ENCODE measurements at regions not wholly inside any gene's neighbourhood (a gene's known extent, or its start where the extent isn't known, plus 50 kb on each side); places are given as distances from the start of the nearest gene placed in this dataset.

DNA sequence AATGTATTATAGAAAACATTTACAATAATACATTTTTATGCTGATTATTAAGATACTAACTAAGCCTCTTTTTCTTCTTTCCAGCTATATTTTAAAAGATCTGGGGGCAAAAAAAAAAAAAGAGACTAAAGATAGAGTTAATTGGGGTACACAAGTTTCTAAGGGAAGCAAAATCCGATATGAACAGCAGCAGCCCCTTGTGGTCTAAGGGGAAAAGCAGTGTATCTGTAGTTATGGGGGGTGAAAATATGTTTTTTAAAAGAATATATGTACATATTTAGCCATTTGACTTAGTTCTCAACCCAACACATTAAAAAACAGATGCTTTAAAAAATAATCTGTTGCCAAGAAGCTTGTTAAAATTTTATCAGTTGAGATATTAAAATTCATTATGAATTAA is 134.3 kb upstream of the POU5F2 start:
- Histone ChIP-seq H3K23ac (ENCODE audit: low read depth, low read length, poor library complexity) (no peak overlapping the region), H2AK5ac (ENCODE audit: low read depth, low read length) (no peak overlapping the region), H3K79me1 (ENCODE audit: low read depth, low read length) (no peaks in the 10 kb centered on the region), H3K4me3 (ENCODE audit: low read length in 2 of 2) (no peak overlapping the region), H2AFZ (ENCODE audit: low read length) (no peak overlapping the region), H3K9me3 (replicated peaks in 1 of 2; ENCODE audit: control insufficient read depth in 2 of 2, insufficient read depth in 1 of 2, low read depth in 1 of 2, low read length in 2 of 2) (peaks cover 0 to 9% of the 10 kb centered on the region in 2 donors), H3K27me3 (ENCODE audit: control insufficient read depth in 3 of 3, insufficient read depth in 3 of 3, low read depth in 1 of 3, low read length in 3 of 3) (no peaks in the 10 kb centered on the region), H3K4me1 (ENCODE audit: control insufficient read depth in 2 of 2, insufficient read depth in 1 of 2, low read depth in 1 of 2, low read length in 2 of 2) (peaks cover 2 to 16% of the 10 kb centered on the region in 2 donors), H2BK5ac (ENCODE audit: low read length) (no peak overlapping the region), H2BK12ac (ENCODE audit: low read length) (no peak overlapping the region), H3K14ac (ENCODE audit: low read length) (no peak overlapping the region), H3K4me2 (ENCODE audit: insufficient read depth, low read length, poor library complexity, severe bottlenecking) (no peak overlapping the region), H2BK120ac (ENCODE audit: low read depth, low read length) (no peak overlapping the region), H4K8ac (ENCODE audit: low read depth, low read length) (no peak overlapping the region), H3K18ac (ENCODE audit: low read length) (no peak overlapping the region), H3K27ac (replicated peaks; ENCODE audit: low read length) (no peak overlapping the region), H4K91ac (ENCODE audit: low read depth, low read length, poor library complexity) (no peak overlapping the region), H2BK15ac (ENCODE audit: low read length) (no peak overlapping the region), H3K4ac (ENCODE audit: low read length) (no peak overlapping the region), H3K9ac (ENCODE audit: low read depth, low read length, poor library complexity) (no peak overlapping the region), H3K36me3 (replicated peaks in 1 of 2; ENCODE audit: control insufficient read depth in 2 of 2, insufficient read depth in 2 of 2, low read length in 2 of 2) (no peaks in the 10 kb centered on the region)
- no CpG with 5 or more reads among the region's 1 CpG for WGBS, 2 donors (ENCODE audit: extremely low coverage in 2 of 2, insufficient read length in 2 of 2, insufficient replicate concordance in 1 of 2)
- DNase-seq (ENCODE audit: low spot score), result no peak

DNA sequence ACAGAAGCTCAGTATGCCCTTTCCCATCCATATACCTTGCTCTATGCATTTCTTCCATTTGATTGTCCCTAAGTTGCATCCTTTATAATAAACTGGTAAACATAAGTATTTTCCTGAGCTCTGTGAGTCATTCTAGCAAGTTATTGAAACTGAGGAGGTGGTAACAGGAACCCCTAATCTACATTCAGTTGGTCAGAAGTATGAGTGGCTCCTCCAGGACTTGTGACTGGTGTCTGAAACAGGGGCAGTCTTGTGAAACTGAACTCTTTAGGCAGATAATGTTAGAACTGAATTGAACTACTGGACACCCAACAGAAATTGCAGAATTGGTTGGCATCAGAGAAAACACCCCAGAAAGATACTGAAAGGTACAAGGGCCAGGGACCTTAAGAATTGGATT is 133.1 kb upstream of the POU5F2 start:
- Histone ChIP-seq H3K4me3 (ENCODE audit: low read length in 2 of 2) (no peak overlapping the region), H2BK120ac (ENCODE audit: low read depth, low read length) (no peak overlapping the region), H2AK5ac (ENCODE audit: low read depth, low read length) (no peak overlapping the region), H3K79me1 (ENCODE audit: low read depth, low read length) (no peaks in the 10 kb centered on the region), H3K9me3 (replicated peaks in 1 of 2; ENCODE audit: control insufficient read depth in 2 of 2, insufficient read depth in 1 of 2, low read depth in 1 of 2, low read length in 2 of 2) (peaks cover 0 to 8% of the 10 kb centered on the region in 2 donors), H3K27ac (replicated peaks; ENCODE audit: low read length) (no peak overlapping the region), H2AFZ (ENCODE audit: low read length) (no peak overlapping the region), H3K9ac (ENCODE audit: low read depth, low read length, poor library complexity) (no peak overlapping the region), H2BK12ac (ENCODE audit: low read length) (no peak overlapping the region), H3K36me3 (replicated peaks in 1 of 2; ENCODE audit: control insufficient read depth in 2 of 2, insufficient read depth in 2 of 2, low read length in 2 of 2) (no peaks in the 10 kb centered on the region), H2BK15ac (ENCODE audit: low read length) (no peak overlapping the region), H4K8ac (ENCODE audit: low read depth, low read length) (no peak overlapping the region), H3K4me1 (ENCODE audit: control insufficient read depth in 2 of 2, insufficient read depth in 1 of 2, low read depth in 1 of 2, low read length in 2 of 2) (peaks cover 2 to 16% of the 10 kb centered on the region in 2 donors), H3K4ac (ENCODE audit: low read length) (no peak overlapping the region), H3K23ac (ENCODE audit: low read depth, low read length, poor library complexity) (no peak overlapping the region), H3K14ac (ENCODE audit: low read length) (no peak overlapping the region), H3K18ac (ENCODE audit: low read length) (no peak overlapping the region), H3K27me3 (ENCODE audit: control insufficient read depth in 3 of 3, insufficient read depth in 3 of 3, low read depth in 1 of 3, low read length in 3 of 3) (no peaks in the 10 kb centered on the region), H3K4me2 (ENCODE audit: insufficient read depth, low read length, poor library complexity, severe bottlenecking) (no peak overlapping the region), H2BK5ac (ENCODE audit: low read length) (no peak overlapping the region), H4K91ac (ENCODE audit: low read depth, low read length, poor library complexity) (no peak overlapping the region)
- DNase-seq (ENCODE audit: low spot score), result no peak

DNA sequence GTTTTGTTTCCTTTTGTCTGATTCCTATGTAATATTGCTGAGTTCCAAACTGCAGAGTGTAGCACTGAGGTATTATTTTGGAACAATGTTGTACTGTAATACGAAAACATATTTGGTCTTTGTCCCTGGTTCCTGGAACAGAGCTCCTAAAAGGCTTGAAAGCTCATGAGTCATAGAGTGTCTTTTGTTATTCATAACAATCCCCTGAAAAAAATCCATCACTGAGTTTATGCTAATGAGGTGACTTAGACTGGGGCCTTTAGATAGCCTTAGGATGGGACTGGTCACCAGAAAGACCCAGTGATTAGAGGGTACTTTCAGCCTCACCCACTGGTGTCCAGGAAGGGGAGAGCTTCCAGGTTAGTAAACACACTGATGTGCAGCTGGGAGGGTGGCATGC is 132.7 kb upstream of the POU5F2 start:
- Histone ChIP-seq H3K9me3 (replicated peaks in 1 of 2; ENCODE audit: control insufficient read depth in 2 of 2, insufficient read depth in 1 of 2, low read depth in 1 of 2, low read length in 2 of 2) (peaks cover 0 to 7% of the 10 kb centered on the region in 2 donors), H2AK5ac (ENCODE audit: low read depth, low read length) (no peak overlapping the region), H3K36me3 (replicated peaks in 1 of 2; ENCODE audit: control insufficient read depth in 2 of 2, insufficient read depth in 2 of 2, low read length in 2 of 2) (no peaks in the 10 kb centered on the region), H2BK12ac (ENCODE audit: low read length) (no peak overlapping the region), H3K9ac (ENCODE audit: low read depth, low read length, poor library complexity) (no peak overlapping the region), H3K14ac (ENCODE audit: low read length) (no peak overlapping the region), H3K18ac (ENCODE audit: low read length) (no peak overlapping the region), H3K27ac (replicated peaks; ENCODE audit: low read length) (no peak overlapping the region), H4K91ac (ENCODE audit: low read depth, low read length, poor library complexity) (no peak overlapping the region), H3K79me1 (ENCODE audit: low read depth, low read length) (no peaks in the 10 kb centered on the region), H3K4me3 (ENCODE audit: low read length in 2 of 2) (no peak overlapping the region), H4K8ac (ENCODE audit: low read depth, low read length) (no peak overlapping the region), H2AFZ (ENCODE audit: low read length) (no peak overlapping the region), H3K23ac (ENCODE audit: low read depth, low read length, poor library complexity) (no peak overlapping the region), H3K4ac (ENCODE audit: low read length) (no peak overlapping the region), H3K27me3 (ENCODE audit: control insufficient read depth in 3 of 3, insufficient read depth in 3 of 3, low read depth in 1 of 3, low read length in 3 of 3) (no peaks in the 10 kb centered on the region), H2BK5ac (ENCODE audit: low read length) (no peak overlapping the region), H2BK15ac (ENCODE audit: low read length) (no peak overlapping the region), H3K4me1 (ENCODE audit: control insufficient read depth in 2 of 2, insufficient read depth in 1 of 2, low read depth in 1 of 2, low read length in 2 of 2) (peaks cover 2 to 16% of the 10 kb centered on the region in 2 donors), H2BK120ac (ENCODE audit: low read depth, low read length) (no peak overlapping the region), H3K4me2 (ENCODE audit: insufficient read depth, low read length, poor library complexity, severe bottlenecking) (no peak overlapping the region)
- DNase-seq (ENCODE audit: low spot score), result no peak
- no CpG with 5 or more reads among the region's 1 CpG for WGBS, 2 donors (ENCODE audit: extremely low coverage in 2 of 2, insufficient read length in 2 of 2, insufficient replicate concordance in 1 of 2)

DNA sequence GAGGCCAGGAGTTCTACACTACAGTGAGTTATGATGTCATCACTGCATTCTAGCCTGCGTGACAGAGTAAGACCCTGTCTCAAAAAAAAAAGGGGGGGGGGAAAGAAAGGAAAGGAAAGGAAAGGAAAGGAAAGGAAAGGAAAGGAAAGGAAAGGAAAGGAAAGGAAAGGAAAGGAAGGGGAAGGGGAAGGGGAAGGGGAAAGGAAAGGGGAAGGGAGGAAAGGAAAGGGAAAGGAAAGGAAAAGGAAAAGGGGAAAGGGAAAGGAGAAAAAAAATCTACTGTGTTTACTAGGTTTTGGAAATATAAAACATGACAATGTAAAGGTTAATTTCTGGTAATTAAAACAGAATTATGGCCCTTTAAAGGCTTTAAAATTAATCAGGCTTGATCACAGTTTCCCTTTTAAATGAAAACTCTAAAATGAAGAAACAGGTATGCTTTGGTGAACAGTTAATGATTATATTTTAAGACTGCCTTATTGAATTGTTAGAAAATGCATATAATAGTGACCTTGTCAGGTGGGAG is 131.9 kb upstream of the POU5F2 start:
- Histone ChIP-seq H3K4me2 (ENCODE audit: insufficient read depth, low read length, poor library complexity, severe bottlenecking) (no peak overlapping the region), H3K9me3 (replicated peaks in 1 of 2; ENCODE audit: control insufficient read depth in 2 of 2, insufficient read depth in 1 of 2, low read depth in 1 of 2, low read length in 2 of 2) (peaks cover 0 to 6% of the 10 kb centered on the region in 2 donors), H2BK5ac (ENCODE audit: low read length) (no peak overlapping the region), H3K23ac (ENCODE audit: low read depth, low read length, poor library complexity) (no peak overlapping the region), H3K14ac (ENCODE audit: low read length) (no peak overlapping the region), H3K36me3 (replicated peaks in 1 of 2; ENCODE audit: control insufficient read depth in 2 of 2, insufficient read depth in 2 of 2, low read length in 2 of 2) (no peaks in the 10 kb centered on the region), H3K4ac (ENCODE audit: low read length) (no peak overlapping the region), H2AK5ac (ENCODE audit: low read depth, low read length) (no peak overlapping the region), H4K8ac (ENCODE audit: low read depth, low read length) (no peak overlapping the region), H2BK15ac (ENCODE audit: low read length) (no peak overlapping the region), H3K4me1 (ENCODE audit: control insufficient read depth in 2 of 2, insufficient read depth in 1 of 2, low read depth in 1 of 2, low read length in 2 of 2) (peaks cover 2 to 16% of the 10 kb centered on the region in 2 donors), H3K9ac (ENCODE audit: low read depth, low read length, poor library complexity) (no peak overlapping the region), H3K27ac (replicated peaks; ENCODE audit: low read length) (no peak overlapping the region), H3K79me1 (ENCODE audit: low read depth, low read length) (no peaks in the 10 kb centered on the region), H4K91ac (ENCODE audit: low read depth, low read length, poor library complexity) (no peak overlapping the region), H3K18ac (ENCODE audit: low read length) (no peak overlapping the region), H3K27me3 (ENCODE audit: control insufficient read depth in 3 of 3, insufficient read depth in 3 of 3, low read depth in 1 of 3, low read length in 3 of 3) (no peaks in the 10 kb centered on the region), H2AFZ (ENCODE audit: low read length) (no peak overlapping the region), H3K4me3 (ENCODE audit: low read length in 2 of 2) (no peak overlapping the region), H2BK12ac (ENCODE audit: low read length) (no peak overlapping the region), H2BK120ac (ENCODE audit: low read depth, low read length) (no peak overlapping the region)
- no CpG with 5 or more reads among the region's 1 CpG for WGBS, 2 donors (ENCODE audit: extremely low coverage in 2 of 2, insufficient read length in 2 of 2, insufficient replicate concordance in 1 of 2)
- DNase-seq (ENCODE audit: low spot score), result no peak

All from neuronal stem cell (in vitro differentiated cells).